ENCODE measurements at regions not wholly inside any gene's neighbourhood (a gene's known extent, or its start where the extent isn't known, plus 50 kb on each side); places are given as distances from the start of the nearest gene placed in this dataset.
"Not testable (repeated sequence)": the region's sequence is repeated elsewhere in the genome, so short reads cannot be mapped to it uniquely, and the experiment has no call there.

DNA sequence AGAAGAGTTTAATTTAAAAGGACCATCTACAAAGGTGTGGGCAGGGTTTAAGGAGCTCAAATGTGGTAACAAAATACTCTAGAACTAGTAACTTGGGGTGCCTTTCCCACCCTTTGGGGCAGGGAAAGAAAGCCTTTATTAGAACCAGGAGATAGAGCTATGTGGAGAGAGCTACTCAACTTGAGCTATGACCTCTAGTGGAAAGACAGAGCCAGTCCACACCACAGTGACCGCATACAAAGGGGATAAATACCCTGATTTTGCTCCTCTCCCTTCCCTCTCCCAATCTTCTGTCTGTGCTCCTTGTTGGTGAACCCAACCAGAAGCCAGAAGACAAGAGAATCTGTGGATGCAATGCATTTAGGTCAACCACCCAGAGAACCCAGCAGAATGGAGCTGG lies 54.4 kb upstream of the JAK1 start:
- no peak for DNase-seq (ENCODE audit: low read depth)

DNA sequence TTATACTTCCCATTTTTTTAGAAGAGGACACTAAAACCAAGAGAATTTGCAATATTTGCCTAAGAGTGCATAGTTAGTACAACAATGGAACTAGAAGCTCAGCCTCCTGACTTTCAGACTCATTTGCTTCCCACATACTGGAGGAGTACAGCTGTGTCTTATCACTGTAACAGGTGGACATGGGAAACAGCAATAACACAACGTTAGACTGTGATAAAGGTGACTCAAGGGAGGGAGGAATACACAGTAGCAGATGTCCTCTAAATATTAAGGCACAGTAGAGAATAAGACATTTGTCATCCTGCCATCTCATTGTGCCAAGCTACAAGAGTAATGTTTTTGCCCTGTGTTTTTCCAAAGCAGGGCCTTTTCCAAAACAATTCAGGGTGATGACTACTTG lies 55.4 kb upstream of the JAK1 start:
- DNase-seq (ENCODE audit: low read depth) = no peak

DNA sequence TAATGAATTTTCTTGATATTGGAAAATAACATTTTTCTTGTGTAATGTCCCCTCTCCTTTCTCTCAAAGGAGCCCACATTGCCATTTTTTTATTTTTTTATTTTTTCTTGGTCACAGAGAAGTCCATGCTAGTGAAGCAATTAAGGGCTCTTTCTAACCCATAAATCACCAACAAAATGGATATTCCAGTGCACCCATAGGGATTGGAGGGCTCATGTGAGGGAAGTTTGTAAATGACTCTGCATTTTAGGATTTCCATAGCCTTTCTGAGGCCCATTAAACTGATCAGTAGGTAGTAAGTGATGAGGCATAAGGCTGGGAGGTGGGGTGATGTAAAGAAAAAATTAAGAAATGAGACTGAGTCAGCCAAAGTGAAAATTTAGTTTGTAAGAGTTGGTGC lies 55.9 kb upstream of the JAK1 start:
- no peak for DNase-seq (ENCODE audit: low read depth)

DNA sequence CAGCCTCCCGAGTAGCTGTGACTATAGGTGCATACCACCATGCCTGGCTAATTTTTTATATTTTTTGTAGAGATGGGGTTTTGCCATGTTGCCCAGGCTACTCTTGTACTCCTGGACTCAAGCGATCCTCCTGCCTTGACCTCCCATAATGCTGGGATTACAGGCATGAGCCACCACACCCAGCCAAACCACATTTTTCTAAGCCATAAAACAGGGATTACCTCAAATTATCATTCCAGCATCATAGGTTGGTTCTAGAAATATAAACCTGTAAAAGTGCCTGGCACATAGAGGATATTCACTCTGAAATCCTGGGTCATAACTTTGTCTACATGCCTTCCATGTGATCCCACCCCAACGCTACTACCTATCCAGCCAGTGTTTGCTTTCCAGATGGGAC lies 59.4 kb upstream of the JAK1 start:
- DNase-seq (ENCODE audit: low read depth) = no peak

DNA sequence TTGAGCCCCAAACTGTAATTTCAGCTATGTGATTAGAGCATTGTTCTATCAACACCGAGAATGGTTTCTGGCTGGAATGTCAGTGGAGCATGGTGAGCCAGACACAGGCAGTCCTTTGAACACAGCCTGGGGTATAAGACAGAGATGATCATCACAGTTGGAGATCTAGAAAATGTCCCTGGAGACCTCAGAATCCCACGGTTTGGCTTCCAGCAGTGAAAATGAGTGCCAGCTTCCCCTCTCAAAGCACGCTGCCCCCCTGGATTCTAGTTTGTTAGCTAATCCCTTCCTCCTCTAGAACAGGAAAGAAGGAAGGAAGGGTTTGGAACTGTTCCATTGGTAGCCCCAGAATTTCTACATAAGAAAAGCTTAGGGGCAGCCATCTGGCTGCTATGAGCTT lies 59.9 kb upstream of the JAK1 start:
- DNase-seq (ENCODE audit: low read depth) = no peak

DNA sequence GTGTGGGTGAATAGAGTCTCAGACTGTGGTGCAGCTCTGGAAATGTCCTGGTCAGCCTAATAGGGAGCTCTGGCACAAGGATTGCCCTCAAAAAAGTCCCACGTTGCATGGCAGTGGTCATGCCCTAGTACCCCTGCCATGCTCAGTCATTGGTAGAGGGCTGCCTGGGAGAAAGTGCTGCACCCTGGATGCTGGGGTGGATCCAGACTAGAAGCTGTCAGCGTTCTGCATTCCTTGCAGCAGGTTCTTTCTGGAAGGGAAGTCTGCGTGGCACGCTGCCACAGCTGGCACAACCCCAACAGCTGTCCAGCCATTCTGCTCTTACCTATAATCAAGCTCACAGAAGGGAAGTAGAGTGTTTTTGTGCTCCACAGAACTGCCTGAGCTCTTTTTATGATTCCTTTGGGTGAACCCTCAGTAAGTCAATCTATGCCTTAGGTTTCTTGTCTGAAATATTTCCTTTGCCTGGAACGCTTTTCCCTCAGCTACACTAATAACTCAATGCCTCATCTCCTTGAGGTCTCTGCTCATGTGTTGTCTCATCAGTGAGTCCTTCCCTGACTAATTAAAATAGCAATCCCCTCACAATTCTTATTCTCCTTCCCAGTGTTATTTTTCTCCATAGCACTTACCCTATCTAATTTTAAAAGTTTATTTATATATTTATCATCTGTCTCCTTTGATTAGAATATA lies 61.5 kb upstream of the JAK1 start:
- no peak for DNase-seq (ENCODE audit: low read depth)

DNA sequence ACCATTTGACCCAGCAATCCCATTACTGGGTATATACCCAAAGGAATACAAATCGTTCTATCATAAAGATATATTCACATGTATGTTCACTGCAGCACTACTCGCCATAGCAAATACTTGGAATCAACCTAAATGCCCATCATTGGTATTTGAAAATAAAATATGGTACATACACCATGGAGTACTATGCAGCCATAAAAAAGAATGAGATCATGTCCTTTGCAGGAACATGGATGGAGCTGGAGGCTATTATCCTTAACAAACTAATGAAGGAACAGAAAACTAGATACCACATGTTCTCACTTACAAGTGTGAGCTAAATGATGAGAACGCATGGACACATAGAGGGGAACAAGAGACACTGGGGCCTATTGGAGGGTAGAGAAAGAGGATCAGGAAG lies 63.1 kb upstream of the JAK1 start:
- DNase-seq (ENCODE audit: low read depth) = not testable (repeated sequence)

DNA sequence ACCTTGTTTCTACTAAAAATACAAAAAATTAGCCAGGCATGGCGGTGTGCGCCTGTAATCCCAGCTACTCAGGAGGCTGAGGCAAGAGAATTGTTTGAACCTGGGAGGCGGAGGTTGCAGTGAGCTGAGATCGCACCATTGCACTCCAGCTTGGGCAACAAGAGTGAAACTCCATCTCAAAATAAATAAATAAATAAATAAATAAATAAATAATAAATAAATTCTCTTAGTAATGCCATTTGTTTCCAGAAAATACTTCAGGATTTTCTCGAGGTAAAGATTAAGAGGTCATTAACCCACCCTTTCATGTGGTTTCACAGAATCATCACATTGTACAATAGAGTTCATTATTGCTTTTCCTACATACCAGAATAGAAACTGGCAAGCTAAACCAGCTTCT lies 68.5 kb upstream of the JAK1 start:
- not testable (repeated sequence) for DNase-seq (ENCODE audit: low read depth)

DNA sequence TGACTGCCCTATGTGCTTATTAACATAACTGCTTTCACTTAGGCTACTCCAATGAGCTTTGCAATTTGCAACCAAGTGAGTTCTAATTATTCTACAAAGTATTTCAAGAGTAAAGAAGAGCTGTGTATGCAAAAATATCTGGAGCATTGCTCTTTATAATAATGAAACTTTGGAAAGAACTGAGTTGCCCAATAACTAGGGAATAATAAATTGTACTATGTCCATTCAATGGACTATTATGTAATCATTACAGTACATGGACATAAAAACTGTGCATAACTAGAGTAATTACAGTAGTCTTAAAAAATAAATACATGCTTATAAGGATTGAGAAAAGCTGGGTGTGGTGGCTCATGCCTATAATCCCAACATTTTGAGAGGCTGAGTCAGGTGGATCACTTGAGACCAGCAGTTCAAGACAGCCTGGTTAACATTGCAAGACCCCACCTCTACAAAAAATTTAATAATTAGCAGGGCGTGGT lies 70.3 kb upstream of the JAK1 start:
- no peak for DNase-seq (ENCODE audit: low read depth)

DNA sequence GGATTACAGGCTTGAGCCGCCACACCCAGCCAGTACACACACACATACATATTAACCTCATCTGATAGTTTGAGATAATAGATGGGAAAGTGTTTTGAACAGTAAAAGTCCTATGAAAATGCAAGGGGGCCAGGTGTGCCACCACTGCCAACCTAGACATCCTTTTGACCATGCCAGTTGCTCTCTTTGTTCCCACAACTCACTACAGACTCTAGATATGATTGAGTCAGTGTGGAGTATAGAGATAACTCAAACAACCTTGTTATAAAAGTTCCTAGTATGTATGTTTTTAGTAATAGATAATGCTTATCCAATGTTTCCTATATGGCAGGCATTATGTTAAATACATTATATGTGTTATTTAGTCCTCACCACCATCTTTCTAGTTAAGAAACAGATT lies 72.7 kb upstream of the JAK1 start:
- no peak for DNase-seq (ENCODE audit: low read depth)

DNA sequence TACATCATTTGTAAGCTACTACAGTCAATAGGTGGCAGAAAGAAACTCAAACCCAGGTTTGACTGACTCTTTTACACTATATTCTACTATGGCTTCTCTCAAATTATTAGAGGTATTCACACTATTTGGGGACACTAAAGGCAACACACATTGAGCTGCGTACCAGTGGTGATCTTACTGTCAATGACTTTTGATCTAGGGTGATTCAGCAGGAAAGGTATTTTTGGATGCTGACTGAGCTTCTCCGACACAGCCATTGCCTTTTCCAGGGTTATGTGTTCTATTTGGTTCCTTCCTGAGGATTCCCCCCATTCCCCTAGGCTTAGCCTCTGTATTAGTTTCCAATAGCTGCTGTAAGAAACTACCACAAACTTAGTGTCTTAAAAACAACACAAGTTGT lies 73.2 kb upstream of the JAK1 start:
- DNase-seq (ENCODE audit: low read depth) = no peak

DNA sequence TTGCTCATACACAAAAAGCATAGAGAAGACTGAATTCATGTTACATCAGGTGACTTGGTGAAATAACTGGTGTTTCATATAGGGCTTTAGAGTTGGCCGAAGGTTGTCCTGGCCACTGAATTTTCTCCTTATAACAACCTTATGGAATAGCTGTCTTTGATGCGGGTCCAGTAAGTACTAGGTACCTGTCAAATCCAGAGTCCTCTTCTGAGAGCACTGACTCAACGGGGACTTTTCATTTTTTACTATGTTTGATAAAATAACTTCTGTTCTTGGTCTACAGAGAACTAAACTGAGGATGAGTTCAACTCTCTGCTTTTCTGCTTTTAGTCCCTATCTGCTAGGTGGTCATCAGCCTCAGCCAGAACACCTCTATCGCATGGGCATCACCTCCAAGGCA lies 76.1 kb upstream of the JAK1 start:
- no peak for DNase-seq (ENCODE audit: low read depth)

DNA sequence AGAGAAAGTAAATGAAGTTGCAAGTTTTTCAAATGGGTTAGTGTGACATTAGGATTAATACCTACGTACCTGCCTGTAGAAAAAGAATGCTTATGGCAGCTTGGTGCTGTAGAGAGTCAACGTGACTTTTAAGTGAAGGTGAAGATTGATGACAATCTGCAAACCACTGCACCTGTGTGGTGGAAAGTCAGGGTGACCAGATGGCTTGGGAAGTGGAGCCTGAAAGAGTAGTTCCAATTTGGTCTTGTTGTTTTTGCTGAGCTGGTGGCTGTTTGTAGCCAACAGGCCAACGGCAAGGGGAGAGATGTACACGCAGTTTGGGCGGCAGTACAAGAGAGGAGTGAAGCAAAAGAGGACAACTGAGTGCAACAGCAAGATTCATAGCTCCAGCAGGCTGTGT lies 78.1 kb upstream of the JAK1 start:
- DNase-seq (ENCODE audit: low read depth) = no peak

DNA sequence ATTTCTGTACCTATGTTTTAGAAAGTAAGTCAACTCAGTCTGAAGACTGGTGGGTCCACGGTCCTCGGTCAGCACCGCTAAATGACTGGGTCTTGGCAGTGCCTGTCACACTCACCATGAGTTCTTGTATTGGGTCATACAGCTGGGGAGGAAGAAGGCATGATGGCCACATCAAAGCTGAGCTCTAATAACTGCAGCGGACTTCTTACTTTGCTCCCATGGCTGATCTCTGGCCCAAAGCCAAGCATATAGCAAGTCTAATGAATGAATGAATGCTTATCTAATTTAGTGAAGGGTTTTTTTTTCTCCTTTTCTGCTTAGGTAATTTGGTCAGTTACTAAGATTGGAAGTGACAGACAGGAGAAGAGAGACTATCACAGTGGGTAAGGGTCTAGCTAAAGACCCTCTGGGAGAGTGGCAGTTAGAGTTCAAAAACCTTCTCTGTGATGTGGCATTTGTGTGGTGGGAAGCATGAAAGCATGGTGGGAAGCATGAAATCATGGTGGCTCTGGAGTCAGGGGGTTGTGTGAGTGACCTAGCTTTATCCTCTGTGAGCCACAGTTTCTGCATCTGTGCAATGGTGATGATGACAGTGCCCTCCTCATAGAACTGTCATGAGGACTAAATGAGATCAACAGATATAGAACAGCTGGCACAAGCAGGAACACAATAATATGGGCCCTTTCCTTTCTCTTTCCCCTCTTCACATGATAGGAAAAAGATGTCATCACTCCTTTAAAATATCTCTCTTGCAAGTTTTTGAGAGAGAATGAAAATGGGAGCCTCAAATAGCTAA lies 78.9 kb upstream of the JAK1 start:
- DNase-seq (ENCODE audit: low read depth) = no peak

DNA sequence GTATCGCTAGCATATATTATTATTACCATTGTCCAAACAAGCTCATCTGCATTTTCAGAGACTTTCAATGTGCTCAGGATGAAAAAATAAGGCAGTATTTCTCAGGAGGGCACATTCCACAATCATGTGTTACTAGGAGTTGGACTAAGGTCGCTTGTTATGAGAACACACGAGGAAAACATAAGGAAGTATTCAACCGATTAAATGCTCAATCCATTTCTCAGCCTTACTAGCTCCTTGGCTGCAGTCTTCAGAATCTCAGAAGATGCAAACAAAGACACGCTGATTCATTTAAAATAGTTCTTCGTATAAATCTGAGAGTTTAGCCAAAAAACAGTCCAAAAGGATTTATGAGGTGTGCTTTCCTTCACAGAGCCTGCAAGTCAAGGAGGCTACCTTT lies 82.0 kb upstream of the JAK1 start:
- no peak for DNase-seq (ENCODE audit: low read depth)

DNA sequence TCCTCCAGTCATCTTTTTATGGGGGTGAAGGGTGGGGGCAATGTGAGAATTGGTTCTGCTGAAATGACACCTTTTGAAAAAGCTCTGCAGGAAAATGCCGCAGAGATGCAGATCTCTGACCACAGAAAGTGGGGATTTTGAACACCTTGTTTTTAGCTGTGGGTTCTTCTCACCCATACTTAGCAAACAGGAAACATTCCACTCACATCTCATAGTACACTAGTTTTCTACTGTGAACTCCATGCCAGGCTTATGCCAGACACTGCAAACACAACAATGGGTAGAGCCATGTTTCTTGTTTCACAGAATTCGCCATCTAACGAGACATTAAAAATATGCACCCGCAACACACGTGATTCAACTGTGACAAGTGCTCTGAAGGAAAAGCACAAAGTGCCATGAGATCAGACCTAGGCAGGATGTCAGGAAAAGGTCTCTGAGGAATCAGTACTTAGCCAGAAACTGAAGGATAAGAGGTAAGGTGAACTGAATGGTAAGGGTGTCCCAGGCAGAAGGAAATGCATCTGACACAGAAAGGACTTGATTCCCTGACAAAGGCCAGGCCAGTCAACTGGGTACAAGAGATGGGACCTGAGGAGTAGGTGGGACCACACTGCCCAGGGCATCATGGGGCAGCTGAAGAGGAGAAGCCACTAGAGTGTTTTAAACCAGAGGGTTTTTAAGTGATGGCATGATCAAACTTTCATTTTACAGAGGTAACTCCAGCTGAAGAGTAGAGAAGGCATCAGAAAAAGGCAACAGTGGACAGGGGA lies 83.8 kb upstream of the JAK1 start:
- DNase-seq (ENCODE audit: low read depth) = no peak

DNA sequence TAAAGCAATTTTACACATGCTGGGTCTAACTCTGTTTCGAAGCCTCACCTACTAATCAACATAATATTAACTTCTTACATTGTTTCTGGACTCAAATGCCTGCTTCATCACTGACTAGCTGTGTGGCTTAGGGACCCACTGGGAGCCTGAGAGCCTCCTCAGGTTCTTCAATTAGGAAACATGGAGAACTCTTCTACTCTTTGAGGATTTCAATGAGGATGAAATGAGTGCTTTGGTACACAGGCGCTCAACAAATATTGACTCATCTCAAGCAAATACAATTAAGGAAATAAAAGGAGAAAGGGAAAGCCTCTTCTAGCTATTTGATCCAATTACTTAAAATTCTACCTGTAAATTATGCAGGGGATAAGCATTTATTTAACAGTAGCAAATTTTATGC lies 84.4 kb upstream of the JAK1 start:
- DNase-seq (ENCODE audit: low read depth) = no peak

DNA sequence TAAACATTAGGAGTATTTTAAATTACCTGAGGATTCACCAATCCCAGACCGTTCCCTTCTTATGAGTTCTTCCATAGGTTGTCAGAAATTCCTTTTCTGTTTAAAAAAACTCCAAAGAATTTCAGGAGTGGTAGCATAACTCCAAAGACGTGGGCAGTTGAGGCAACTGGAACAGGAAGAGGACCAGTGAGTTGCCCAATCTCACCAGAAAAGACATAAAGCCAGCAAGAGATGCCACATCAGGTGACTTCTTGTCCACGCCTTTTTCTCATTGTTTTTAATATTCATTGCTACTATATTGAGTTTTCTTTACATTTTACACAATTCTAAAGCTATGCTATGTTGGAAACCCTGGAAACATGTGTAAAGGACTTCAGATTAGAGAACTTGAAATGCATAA lies 88.1 kb upstream of the JAK1 start:
- no peak for DNase-seq (ENCODE audit: low read depth)

DNA sequence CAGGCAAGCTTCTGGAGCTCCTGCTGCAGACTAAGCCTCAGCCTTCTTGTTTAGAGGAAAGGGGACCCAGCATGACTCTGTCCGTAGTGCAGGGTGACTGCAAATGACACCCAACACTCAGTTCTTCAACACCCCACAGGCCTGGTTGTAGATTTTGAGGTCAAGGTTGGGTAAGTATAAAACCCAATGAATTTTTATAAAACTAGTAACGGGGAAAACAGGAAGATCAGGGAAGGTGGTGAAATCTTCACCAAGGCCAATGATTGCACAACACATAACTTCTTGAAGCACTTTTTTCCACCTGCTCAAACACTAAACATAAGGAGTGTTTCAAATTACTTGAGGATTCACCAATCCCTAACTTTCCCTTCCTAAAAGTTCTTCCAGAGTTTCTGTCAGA lies 89.4 kb upstream of the JAK1 start:
- no peak for DNase-seq (ENCODE audit: low read depth)

DNA sequence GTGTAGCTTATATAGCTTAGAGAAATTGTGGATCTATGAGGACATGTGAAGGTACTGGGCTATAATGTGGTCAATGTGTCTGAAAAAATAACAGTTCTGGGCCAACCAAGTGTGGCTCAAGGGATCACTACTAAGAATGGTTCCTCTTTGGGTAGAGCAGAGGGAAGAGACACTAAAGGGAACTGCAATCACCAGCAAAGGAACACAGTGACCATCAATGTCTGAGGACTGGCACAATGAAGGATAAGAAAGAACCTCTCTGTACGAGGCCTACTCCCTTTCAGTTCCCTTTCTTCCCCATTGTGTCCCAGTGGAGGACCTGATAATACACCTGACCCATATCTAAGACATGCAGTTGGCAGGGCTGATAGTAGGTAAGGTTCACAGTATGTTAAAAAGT lies 89.9 kb upstream of the JAK1 start:
- DNase-seq (ENCODE audit: low read depth) = no peak

DNA sequence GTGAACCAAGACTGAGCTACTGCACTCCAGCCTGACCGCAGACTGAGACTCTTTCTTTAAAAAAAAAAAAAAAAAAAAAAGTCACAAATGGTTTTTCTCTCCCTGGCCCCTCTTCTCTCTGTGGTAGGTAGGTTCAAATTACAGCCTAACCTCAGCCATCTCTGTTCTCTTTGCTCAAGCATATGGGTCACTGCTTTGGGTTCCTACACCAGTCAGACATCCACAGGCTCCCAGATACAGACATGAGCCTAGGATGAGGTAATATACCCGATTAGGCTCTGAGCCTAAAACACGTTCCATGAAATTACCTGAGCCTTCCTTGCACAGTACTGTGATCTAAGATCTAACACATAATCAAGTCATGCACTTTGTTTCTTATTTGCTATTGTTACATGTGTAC lies 90.5 kb upstream of the JAK1 start:
- no peak for DNase-seq (ENCODE audit: low read depth)

DNA sequence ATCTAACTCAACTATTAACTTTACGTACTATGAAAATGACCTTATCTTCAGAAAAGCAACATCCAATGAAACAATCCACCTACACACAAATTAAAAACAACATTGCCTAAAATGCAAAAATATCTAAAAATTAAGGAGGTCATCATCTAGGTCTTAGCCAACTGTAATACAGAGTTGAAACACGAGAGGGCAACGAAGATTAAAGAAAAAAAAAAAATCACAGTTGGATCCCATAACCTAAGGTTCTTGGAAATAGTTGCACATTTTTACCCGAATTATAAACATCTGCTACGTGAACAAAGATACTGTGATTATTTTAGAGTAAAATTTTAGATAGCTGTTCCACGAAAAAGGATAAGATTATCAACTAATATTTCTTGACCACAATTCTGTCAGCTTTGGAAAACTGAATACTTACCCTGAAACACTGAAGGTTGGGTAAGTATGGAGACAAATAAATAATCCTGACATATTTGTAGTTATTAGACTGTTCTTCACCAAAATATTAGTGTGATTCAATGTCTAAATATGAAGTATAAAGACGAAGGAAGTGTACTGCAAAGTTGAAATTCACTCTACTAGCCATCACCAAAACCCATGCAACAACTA lies 88.0 kb upstream of the AK4 start:
- no peak for DNase-seq (ENCODE audit: low read depth)

DNA sequence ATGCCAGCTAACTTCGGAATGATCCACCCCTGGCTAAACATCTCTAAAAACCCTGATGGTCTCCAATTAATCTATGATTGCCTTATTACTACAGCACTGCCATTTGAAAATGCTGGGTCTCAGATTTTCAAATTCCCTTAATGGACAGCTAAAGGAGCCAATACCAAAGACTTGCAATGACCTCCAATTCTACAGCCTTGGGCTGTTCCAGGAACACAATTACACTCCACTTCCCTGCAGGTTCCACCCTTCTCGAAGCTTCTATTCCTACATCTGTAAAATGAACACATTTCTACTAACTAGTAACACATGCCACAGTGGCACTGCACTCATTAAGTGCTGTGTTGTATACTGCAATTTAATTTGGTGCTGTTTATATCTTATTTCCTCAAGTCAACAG lies 85.7 kb upstream of the AK4 start:
- DNase-seq (ENCODE audit: low read depth) = no peak

All from GM04504 (cell line).